Adrenal gland (tissue), 5 donors: ENCODE measurements at regions not wholly inside any gene's neighbourhood (a gene's known extent, or its start where the extent isn't known, plus 50 kb on each side); places are given as distances from the start of the nearest gene placed in this dataset.

ENCODE experiments used
- CTCF ChIP-seq, 6 experiments: fragments of 450-650 bp in 4 of 6; fragments of 200-600 bp in 2 of 6; sonication (generic) in 1 of 6; IDR thresholded peaks; 1 replicate in 5 of 6; 2 replicates in 1 of 6; pipeline versions ENCODE4 v1.5.1 to v1.8.0; 2016 to 2021; ENCODE audit warnings: antibody characterized with exemption in 6 of 6, mild to moderate bottlenecking in 2 of 6, moderate library complexity in 1 of 6
- POLR2A ChIP-seq, 2 donors: fragments of 450-650 bp; IDR thresholded peaks; one replicate each; pipeline ENCODE4 v1.6.1; 2017; ENCODE audit warnings: antibody characterized with exemption in 2 of 2, mild to moderate bottlenecking in 2 of 2, moderate library complexity in 1 of 2
- donor health status: DM: no; HTN: no; CAD: no.

- TF ChIP-seq CTCF (IDR thresholded peaks at IDR 0.05) (no peak), POLR2A (IDR thresholded peaks at IDR 0.05) (no peak)
These were observed 99.3 kb downstream of the PFDN4 start for GRCh38 chr20:54306985-54307710.
